ENCODE measurements at regions not wholly inside any gene's neighbourhood (a gene's known extent, or its start where the extent isn't known, plus 50 kb on each side); places are given as distances from the start of the nearest gene placed in this dataset.

DNA sequence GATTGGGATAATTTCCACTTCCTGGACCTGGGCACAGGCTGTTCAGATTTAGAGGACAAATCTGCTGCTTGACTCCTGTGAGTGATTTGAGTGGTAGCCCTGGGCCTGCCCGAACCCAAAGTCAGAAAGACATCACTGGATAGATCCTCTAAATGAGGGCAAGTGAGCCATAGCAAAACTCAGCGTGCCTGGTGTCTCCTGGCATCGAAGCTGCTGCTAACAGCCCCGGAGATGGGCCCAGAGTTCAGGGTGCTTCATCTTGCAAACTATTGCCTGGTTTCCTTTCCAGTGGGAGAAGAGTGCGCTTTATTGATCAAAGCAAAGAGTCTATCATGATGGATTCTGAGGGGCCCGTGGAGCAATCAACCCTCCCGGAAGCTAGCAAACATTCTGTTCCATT is 153.1 kb upstream of the KLHL29 start:
- Histone ChIP-seq H3K9me3 (ENCODE audit: control insufficient read depth in 1 of 2, insufficient read depth in 1 of 2, low read depth in 1 of 2, low read length in 2 of 2) (no peaks in the 10 kb centered on the region), H3K9ac (ENCODE audit: low read length) (no peak overlapping the region), H3K4me1 (ENCODE audit: control insufficient read depth in 1 of 2, insufficient read depth in 2 of 2, low read length in 2 of 2) (no peaks in the 10 kb centered on the region), H3K27me3 (ENCODE audit: insufficient read depth, low read length) (0 out of 2 replicates have a peak, but pooled peaks cover 5% of the 10 kb centered on the region), H3K36me3 (ENCODE audit: control insufficient read depth in 1 of 2, insufficient read depth in 2 of 2, low read length in 2 of 2) (no peaks in the 10 kb centered on the region), H3K4me3 (replicated peaks in 1 of 2; ENCODE audit: low read depth in 1 of 2, low read length in 2 of 2) (no peak overlapping the region), H3K4me2 (ENCODE audit: low read length) (no peak overlapping the region), H4K20me1 (ENCODE audit: insufficient read depth) (no peaks in the 10 kb centered on the region), H3K9me2 (ENCODE audit: insufficient read depth) (no peaks in the 10 kb centered on the region), H3K27ac (ENCODE audit: low read depth, low read length) (no peak overlapping the region), H3K79me2 (ENCODE audit: insufficient read depth, low read length) (no peaks in the 10 kb centered on the region), H2AFZ (ENCODE audit: low read depth, low read length, poor library complexity, severe bottlenecking) (no peak overlapping the region)
- CTCF ChIA-PET = no interaction called here
- ATAC-seq (no peak), DNase-seq (ENCODE audit: low read depth, low spot score) (no peak)
- TF ChIP-seq POLR2AphosphoS5 (IDR thresholded peaks at IDR 0.05; ENCODE audit: low read depth, low read length) (no peak), RAD21 (IDR thresholded peaks at IDR 0.05; ENCODE audit: low read depth) (no peak), ZBTB33 (IDR thresholded peaks at IDR 0.05; ENCODE audit: extremely low read depth, insufficient replicate concordance, low read length) (no peak), SIN3A (IDR thresholded peaks at IDR 0.05; ENCODE audit: low read depth) (no peak), YY1 (IDR thresholded peaks at IDR 0.05; ENCODE audit: extremely low read depth, insufficient replicate concordance, low read depth, low read length) (no peak), POLR2A (IDR thresholded peaks at IDR 0.05; ENCODE audit: borderline replicate concordance, extremely low read depth, insufficient read depth, insufficient read length) (no peak), REST (IDR thresholded peaks at IDR 0.05; ENCODE audit: low read depth) (no peak), JUND (IDR thresholded peaks at IDR 0.05) (no peak), FOSL1 (IDR thresholded peaks at IDR 0.05; ENCODE audit: low read depth) (no peak)
- TF ChIP-seq, protein P1, sequence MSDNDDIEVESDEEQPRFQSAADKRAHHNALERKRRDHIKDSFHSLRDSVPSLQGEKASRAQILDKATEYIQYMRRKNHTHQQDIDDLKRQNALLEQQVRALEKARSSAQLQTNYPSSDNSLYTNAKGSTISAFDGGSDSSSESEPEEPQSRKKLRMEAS (IDR thresholded peaks at IDR 0.05) = no peak
- no TSS peak for BruUV-seq (replicated peaks)
- RAD21 ChIA-PET (ENCODE audit: low non-redundant PET in 1 of 2, low total read pairs in 2 of 2, uncharacterized antibody in 2 of 2, unreplicated experiment in 2 of 2) = no interaction called here
- POLR2A ChIA-PET = no interaction called here
- intact Hi-C loops (cut with micrococcal nuclease) = loop anchor here (5.0 kb wide), 1 partner anchor 35 kb away; no protein-coding TSS in a partner anchor
